GM12878 (cell line): ENCODE measurements at regions not wholly inside any gene's neighbourhood (a gene's known extent, or its start where the extent isn't known, plus 50 kb on each side); places are given as distances from the start of the nearest gene placed in this dataset.

Source experiments
- ATAC-seq: fragments of 200-7000 bp; cut with Tn5 transposase; 3 replicates; pipeline ENCODE4 v1.9.1; 2020; ENCODE audit warnings: mild to moderate bottlenecking, moderate library complexity
- BruUV-seq: library from RNA; stranded (reverse); fragments of 400-500 nt; replicated peaks from 2 replicates; lab custom pipeline; 2021; lab: Mats Ljungman, UMichigan
- CTCF ChIA-PET: fragments of 300-600 bp; sonication (Branson Sonifier 250); formaldehyde crosslinking; extraction: SDS; loops from one replicate; lab custom pipeline; 2021; ENCODE audit warnings: inconsistent platforms; lab: Yijun Ruan, JAX
- POLR2A ChIA-PET: fragments of 350-600 bp; formaldehyde crosslinking; extraction: SDS; loops from one replicate; lab custom pipeline; 2021; ENCODE audit warnings: inconsistent platforms; lab: Charles Lee
- RAD21 ChIA-PET: fragments of 300-600 bp; sonication (Branson Sonifier 250); formaldehyde crosslinking; loops from one replicate; lab custom pipeline; 2023; ENCODE audit warnings: antibody characterized with exemption; ENCODE audit not compliant: unreplicated experiment; lab: Charles Lee
- SMC1A ChIA-PET: fragments of 300-600 bp; sonication (Branson Sonifier 250); formaldehyde crosslinking; loops from one replicate; lab custom pipeline; 2023; ENCODE audit not compliant: unreplicated experiment, uncharacterized antibody; lab: Charles Lee
- DNase-seq: peaks from one replicate; pipeline ENCODE4 v3.0.0-alpha.2; 2011; ENCODE audit warnings: low read depth, low spot score
- FAIRE-seq: peaks from 3 replicates; lab custom pipeline; 2011; peaks lifted over from hg19 to GRCh38; lab: Jason Lieb, UNC
- H2AFZ ChIP-seq: 2 replicates; pipeline ENCODE4 v1.6.0; 2011; ENCODE audit warnings: low read depth, low read length, control low read depth; ENCODE audit not compliant: control insufficient read depth
- H3K27ac ChIP-seq: 2 replicates; pipeline ENCODE4 v1.5.1; 2011; ENCODE audit warnings: control low read depth; ENCODE audit not compliant: control insufficient read depth, insufficient read depth
- H3K27me3 ChIP-seq, 2 experiments: replicated peaks in 1 of 2; 2 replicates each; pipeline versions ENCODE4 v1.6.0 to v1.6.1; 2011; ENCODE audit warnings: low read length in 1 of 2; ENCODE audit not compliant: control insufficient read depth in 2 of 2, insufficient read depth in 2 of 2
- H3K36me3 ChIP-seq, 2 experiments: 2 replicates each; pipeline ENCODE4 v1.5.1; 2011; ENCODE audit warnings: low read length in 1 of 2; ENCODE audit not compliant: control insufficient read depth in 2 of 2, insufficient read depth in 2 of 2
- H3K4me1 ChIP-seq: 2 replicates; pipeline ENCODE4 v1.6.1; 2011; ENCODE audit warnings: mild to moderate bottlenecking, low read length, moderate library complexity, mixed read lengths; ENCODE audit not compliant: control insufficient read depth, insufficient read depth
- H3K4me2 ChIP-seq: 2 replicates; pipeline ENCODE4 v1.6.0; 2011; ENCODE audit warnings: control low read depth; ENCODE audit not compliant: control insufficient read depth, insufficient read depth
- H3K4me3 ChIP-seq: fragments of 200-600 bp; sonication (generic); 2 replicates; pipeline ENCODE4 v1.5.1; 2016
- H3K79me2 ChIP-seq: 2 replicates; pipeline ENCODE4 v1.6.0; 2011; ENCODE audit warnings: low read length; ENCODE audit not compliant: control insufficient read depth, insufficient read depth
- H3K9ac ChIP-seq: 2 replicates; pipeline ENCODE4 v1.8.0; 2011; ENCODE audit warnings: low read length, control low read depth, mixed read lengths; ENCODE audit not compliant: control insufficient read depth, insufficient read depth
- H3K9me3 ChIP-seq: replicated peaks from 3 replicates; pipeline ENCODE4 v1.5.1; 2011; ENCODE audit warnings: mild to moderate bottlenecking, low read length; ENCODE audit not compliant: control insufficient read depth, insufficient read depth
- H4K20me1 ChIP-seq: 2 replicates; pipeline ENCODE4 v1.6.0; 2011; ENCODE audit not compliant: control insufficient read depth, insufficient read depth
- ASH2L ChIP-seq: fragments of 300-600, 200-600 bp; sonication (generic); IDR thresholded peaks from 2 replicates; pipeline ENCODE4 v1.6.1; 2017; ENCODE audit warnings: low read depth, mild to moderate bottlenecking, borderline replicate concordance
- BACH1 ChIP-seq: fragments of 450-650 bp; IDR thresholded peaks from 2 replicates; pipeline ENCODE4 v1.6.1; 2017; ENCODE audit warnings: mild to moderate bottlenecking, borderline replicate concordance
- BMI1 ChIP-seq: fragments of 450-650 bp; IDR thresholded peaks from 2 replicates; pipeline ENCODE4 v1.6.1; 2016; ENCODE audit warnings: mild to moderate bottlenecking, moderate library complexity, borderline replicate concordance
- DPF2 ChIP-seq: fragments of 450-650 bp; IDR thresholded peaks from 2 replicates; pipeline ENCODE4 v1.6.1; 2017; ENCODE audit warnings: mild to moderate bottlenecking
- EP300 ChIP-seq, 2 experiments: fragments of 150-350 bp in 1 of 2; IDR thresholded peaks; 2 replicates each; pipeline ENCODE4 v1.6.1; 2011 to 2012; ENCODE audit warnings: low read depth in 2 of 2, low read length in 2 of 2, borderline replicate concordance in 1 of 2, improper control_type of control experiment in 1 of 2, inconsistent platforms in 1 of 2; ENCODE audit not compliant: control insufficient read depth in 1 of 2
- HCFC1 ChIP-seq: fragments of 150-350 bp; IDR thresholded peaks from 2 replicates; pipeline ENCODE4 v1.6.1; 2014; ENCODE audit warnings: low read length
- NR2F1 ChIP-seq: fragments of 450-650 bp; conservative IDR thresholded peaks from 2 replicates; pipeline ENCODE4 v1.6.1; 2017; ENCODE audit warnings: mild to moderate bottlenecking
- NRF1 ChIP-seq: conservative IDR thresholded peaks from 2 replicates; pipeline ENCODE4 v1.6.1; 2011; ENCODE audit warnings: mild to moderate bottlenecking, low read depth, low read length, improper control_type of control experiment
- RAD21 ChIP-seq: IDR thresholded peaks from 2 replicates; pipeline ENCODE4 v1.6.1; 2011; ENCODE audit warnings: mild to moderate bottlenecking, low read depth, low read length, moderate library complexity; ENCODE audit not compliant: insufficient read depth
- SMAD5 ChIP-seq: IDR thresholded peaks from 2 replicates; pipeline ENCODE4 v1.6.1; 2016; ENCODE audit warnings: antibody characterized with exemption, low read depth
- STAT3 ChIP-seq: IDR thresholded peaks from 2 replicates; pipeline ENCODE4 v1.6.1; 2011; ENCODE audit warnings: low read depth, low read length, improper control_type of control experiment
- SUPT20H ChIP-seq: IDR thresholded peaks from 2 replicates; pipeline ENCODE4 v1.6.1; 2011; ENCODE audit warnings: low read depth, mild to moderate bottlenecking, low read length, moderate library complexity, borderline replicate concordance; ENCODE audit not compliant: control insufficient read depth
- TCF3 ChIP-seq: IDR thresholded peaks from 2 replicates; pipeline ENCODE4 v1.6.1; 2012; ENCODE audit warnings: low read depth, mild to moderate bottlenecking, low read length, borderline replicate concordance; ENCODE audit not compliant: insufficient read depth
- WGBS: methylation state at CpG from one replicate; pipeline ENCODE4 v1.1.6; 2016; ENCODE audit warnings: low lambda C conversion rate; ENCODE audit not compliant: insufficient replicate concordance, insufficient coverage; ENCODE audit errors: missing lambda C conversion rate; 5-methylcytosine and 5-hydroxymethylcytosine counted together
- in situ Hi-C: fragments of 300-500 bp; cut with MboI; formaldehyde crosslinking; loops from 9 replicates; pipeline ENCODE4 v1.14.3; 2018; ENCODE audit warnings: mixed read lengths
- intact Hi-C: fragments of 100-400 bp; cut with micrococcal nuclease; formaldehyde crosslinking; loops from one replicate; pipeline ENCODE4 v1.14.2; 2022; ENCODE audit not compliant: unreplicated experiment
- TF ChIP-seq, protein P1 (sequence below), 3 experiments: IDR thresholded peaks in 2 of 3; conservative IDR thresholded peaks in 1 of 3; 2 replicates each; pipeline ENCODE4 v1.5.1; 2011; ENCODE audit warnings: low read depth in 3 of 3, low read length in 3 of 3, mild to moderate bottlenecking in 3 of 3, control low read depth in 2 of 3, moderate library complexity in 2 of 3, inconsistent platforms in 1 of 3, mixed read lengths in 1 of 3; ENCODE audit not compliant: control insufficient read depth in 2 of 3, insufficient read depth in 1 of 3; ENCODE audit errors: extremely low read depth in 1 of 3
- TF ChIP-seq, protein P2 (sequence below): fragments of 450-650 bp; IDR thresholded peaks from 2 replicates; pipeline ENCODE4 v1.6.1; 2017; ENCODE audit warnings: mild to moderate bottlenecking, moderate library complexity

DNA sequence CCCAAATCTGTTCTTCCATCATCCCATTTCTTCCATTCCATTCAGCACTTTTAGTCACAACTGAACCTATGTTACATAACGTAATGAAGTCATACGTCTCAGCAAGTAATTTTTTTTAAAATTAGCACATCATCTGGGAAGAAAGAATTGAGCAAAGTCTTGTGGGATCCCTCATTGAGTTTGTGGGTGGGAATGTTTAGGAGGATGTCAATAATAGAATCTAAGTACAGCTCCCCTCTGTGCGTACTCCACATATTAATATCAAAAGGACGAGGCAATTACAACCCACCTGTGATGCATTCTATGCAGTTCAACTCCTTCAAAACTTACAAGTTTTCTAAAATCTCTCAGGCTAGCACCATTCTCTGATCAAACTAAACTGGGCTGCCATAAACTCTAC lies 526.3 kb downstream of the AGTPBP1 start:
- no TSS peak for BruUV-seq
- FAIRE-seq = no peak
- in situ Hi-C loops = no loop called here
- H3K4me3 ChIP-seq = no peak overlapping the region
- no peaks in the 10 kb centered on the region for H3K4me1 ChIP-seq
- ChIA-PET RAD21 (no interaction called here), SMC1A (no interaction called here), CTCF (no interaction called here)
- no peaks in the 10 kb centered on the region for H3K36me3 ChIP-seq
- H3K27me3 ChIP-seq = no peaks in the 10 kb centered on the region
- H3K79me2 ChIP-seq = no peaks in the 10 kb centered on the region
- H3K9me3 ChIP-seq = no peaks in the 10 kb centered on the region
- no peak overlapping the region for H2AFZ ChIP-seq
- no peak for TF ChIP-seq NRF1
- TF ChIP-seq, protein P1, sequence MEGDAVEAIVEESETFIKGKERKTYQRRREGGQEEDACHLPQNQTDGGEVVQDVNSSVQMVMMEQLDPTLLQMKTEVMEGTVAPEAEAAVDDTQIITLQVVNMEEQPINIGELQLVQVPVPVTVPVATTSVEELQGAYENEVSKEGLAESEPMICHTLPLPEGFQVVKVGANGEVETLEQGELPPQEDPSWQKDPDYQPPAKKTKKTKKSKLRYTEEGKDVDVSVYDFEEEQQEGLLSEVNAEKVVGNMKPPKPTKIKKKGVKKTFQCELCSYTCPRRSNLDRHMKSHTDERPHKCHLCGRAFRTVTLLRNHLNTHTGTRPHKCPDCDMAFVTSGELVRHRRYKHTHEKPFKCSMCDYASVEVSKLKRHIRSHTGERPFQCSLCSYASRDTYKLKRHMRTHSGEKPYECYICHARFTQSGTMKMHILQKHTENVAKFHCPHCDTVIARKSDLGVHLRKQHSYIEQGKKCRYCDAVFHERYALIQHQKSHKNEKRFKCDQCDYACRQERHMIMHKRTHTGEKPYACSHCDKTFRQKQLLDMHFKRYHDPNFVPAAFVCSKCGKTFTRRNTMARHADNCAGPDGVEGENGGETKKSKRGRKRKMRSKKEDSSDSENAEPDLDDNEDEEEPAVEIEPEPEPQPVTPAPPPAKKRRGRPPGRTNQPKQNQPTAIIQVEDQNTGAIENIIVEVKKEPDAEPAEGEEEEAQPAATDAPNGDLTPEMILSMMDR (IDR thresholded peaks at IDR 0.05 in 2 of 3, conservative IDR thresholded peaks at IDR 0.05 in 1 of 3; ENCODE audit: control insufficient read depth in 2 of 3, extremely low read depth in 1 of 3, insufficient read depth in 1 of 3, low read depth in 3 of 3, low read length in 3 of 3) = no peak
- no peak for TF ChIP-seq RAD21
- TF ChIP-seq STAT3 = no peak
- no peak for TF ChIP-seq ASH2L
- no peak for TF ChIP-seq DPF2
- TF ChIP-seq SUPT20H = no peak
- TF ChIP-seq BACH1 = no peak
- TF ChIP-seq TCF3 = no peak
- no peak for TF ChIP-seq BMI1
- no peak for TF ChIP-seq SMAD5
- TF ChIP-seq EP300 (IDR thresholded peaks at IDR 0.05; ENCODE audit: borderline replicate concordance in 1 of 2, control insufficient read depth in 1 of 2, low read depth in 2 of 2, low read length in 2 of 2) = no peak
- TF ChIP-seq, protein P2, sequence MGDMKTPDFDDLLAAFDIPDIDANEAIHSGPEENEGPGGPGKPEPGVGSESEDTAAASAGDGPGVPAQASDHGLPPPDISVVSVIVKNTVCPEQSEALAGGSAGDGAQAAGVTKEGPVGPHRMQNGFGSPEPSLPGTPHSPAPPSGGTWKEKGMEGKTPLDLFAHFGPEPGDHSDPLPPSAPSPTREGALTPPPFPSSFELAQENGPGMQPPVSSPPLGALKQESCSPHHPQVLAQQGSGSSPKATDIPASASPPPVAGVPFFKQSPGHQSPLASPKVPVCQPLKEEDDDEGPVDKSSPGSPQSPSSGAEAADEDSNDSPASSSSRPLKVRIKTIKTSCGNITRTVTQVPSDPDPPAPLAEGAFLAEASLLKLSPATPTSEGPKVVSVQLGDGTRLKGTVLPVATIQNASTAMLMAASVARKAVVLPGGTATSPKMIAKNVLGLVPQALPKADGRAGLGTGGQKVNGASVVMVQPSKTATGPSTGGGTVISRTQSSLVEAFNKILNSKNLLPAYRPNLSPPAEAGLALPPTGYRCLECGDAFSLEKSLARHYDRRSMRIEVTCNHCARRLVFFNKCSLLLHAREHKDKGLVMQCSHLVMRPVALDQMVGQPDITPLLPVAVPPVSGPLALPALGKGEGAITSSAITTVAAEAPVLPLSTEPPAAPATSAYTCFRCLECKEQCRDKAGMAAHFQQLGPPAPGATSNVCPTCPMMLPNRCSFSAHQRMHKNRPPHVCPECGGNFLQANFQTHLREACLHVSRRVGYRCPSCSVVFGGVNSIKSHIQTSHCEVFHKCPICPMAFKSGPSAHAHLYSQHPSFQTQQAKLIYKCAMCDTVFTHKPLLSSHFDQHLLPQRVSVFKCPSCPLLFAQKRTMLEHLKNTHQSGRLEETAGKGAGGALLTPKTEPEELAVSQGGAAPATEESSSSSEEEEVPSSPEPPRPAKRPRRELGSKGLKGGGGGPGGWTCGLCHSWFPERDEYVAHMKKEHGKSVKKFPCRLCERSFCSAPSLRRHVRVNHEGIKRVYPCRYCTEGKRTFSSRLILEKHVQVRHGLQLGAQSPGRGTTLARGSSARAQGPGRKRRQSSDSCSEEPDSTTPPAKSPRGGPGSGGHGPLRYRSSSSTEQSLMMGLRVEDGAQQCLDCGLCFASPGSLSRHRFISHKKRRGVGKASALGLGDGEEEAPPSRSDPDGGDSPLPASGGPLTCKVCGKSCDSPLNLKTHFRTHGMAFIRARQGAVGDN = no peak
- TF ChIP-seq NR2F1 = no peak
- TF ChIP-seq HCFC1 = no peak
- TF ChIP-seq, all 136 proteins: peak for 0
- no peak for DNase-seq
- H3K4me2 ChIP-seq = no peak overlapping the region
- intact Hi-C loops = no loop called here
- 60% methylated on average over 4 of the region's 4 CpGs for WGBS
- POLR2A ChIA-PET = no interaction called here
- H3K27ac ChIP-seq = no peak overlapping the region
- H4K20me1 ChIP-seq = no peaks in the 10 kb centered on the region
- no peak overlapping the region for H3K9ac ChIP-seq
- no peak for ATAC-seq
